T-cell (primary cell): ENCODE measurements at regions not wholly inside any gene's neighbourhood (a gene's known extent, or its start where the extent isn't known, plus 50 kb on each side); places are given as distances from the start of the nearest gene placed in this dataset.
"Not testable (repeated sequence)": the region's sequence is repeated elsewhere in the genome, so short reads cannot be mapped to it uniquely, and the experiment has no call there.

Experiments used
- ATAC-seq, 4 experiments: fragments of 200-7000 bp in 3 of 4; fragments of 150-1000 bp in 1 of 4; cut with Tn5 transposase; replicated peaks in 1 of 4; 1 replicate in 3 of 4; 2 replicates in 1 of 4; pipeline ENCODE4 v1.10.0; 2021; ENCODE audit warnings: moderate library complexity in 3 of 4, mild to moderate bottlenecking in 2 of 4, moderate number of reproducible peaks in 1 of 4
- CTCF ChIA-PET, 2 donors: fragments of 300-600 bp; sonication (Branson Sonifier 250); formaldehyde crosslinking; loops; one replicate each; lab custom pipeline; 2022; ENCODE audit warnings: antibody characterized with exemption in 2 of 2; lab: Charles Lee
- POLR2A ChIA-PET, 2 donors: fragments of 300-600 bp; sonication (Branson Sonifier 250); formaldehyde crosslinking; loops; one replicate each; lab custom pipeline; 2022; ENCODE audit warnings: antibody characterized with exemption in 2 of 2; lab: Charles Lee
- DNase-seq, 35 experiments: peaks; one replicate each; pipeline versions ENCODE4 v3.0.0 to v3.0.0-alpha.2; 2013 to 2023
- H3K27ac ChIP-seq: one replicate; pipeline ENCODE4 v1.5.1; 2013; ENCODE audit warnings: low read length
- H3K27me3 ChIP-seq, 2 experiments: replicated peaks in 1 of 2; 1 replicate in 1 of 2; 2 replicates in 1 of 2; pipeline versions ENCODE4 v1.6.1 to v1.7.0; 2013; ENCODE audit warnings: low read length in 1 of 2, mixed read lengths in 1 of 2; ENCODE audit not compliant: control insufficient read depth in 2 of 2, insufficient read depth in 2 of 2; ENCODE audit errors: extremely low read depth in 1 of 2
- H3K36me3 ChIP-seq, 2 donors: 1 replicate in 1 of 2; 2 replicates in 1 of 2; pipeline versions ENCODE4 v1.6.1 to v1.7.0; 2013; ENCODE audit warnings: low read length in 1 of 2; ENCODE audit not compliant: control insufficient read depth in 2 of 2, insufficient read depth in 1 of 2; ENCODE audit errors: extremely low read depth in 1 of 2
- H3K4me1 ChIP-seq, 2 experiments: 1 replicate in 1 of 2; 2 replicates in 1 of 2; pipeline versions ENCODE4 v1.6.1 to v1.7.0; 2013; ENCODE audit warnings: low read length in 2 of 2, mixed read lengths in 1 of 2; ENCODE audit not compliant: insufficient read depth in 2 of 2, control insufficient read depth in 1 of 2; ENCODE audit errors: extremely low read depth in 1 of 2
- H3K4me3 ChIP-seq, 2 donors: 1 replicate in 1 of 2; 2 replicates in 1 of 2; pipeline versions ENCODE4 v1.5.1 to v1.7.0; 2013; ENCODE audit warnings: mild to moderate bottlenecking in 2 of 2, low read length in 1 of 2, moderate library complexity in 1 of 2; ENCODE audit not compliant: control insufficient read depth in 1 of 2; ENCODE audit errors: extremely low read depth in 1 of 2
- H3K9me3 ChIP-seq: 2 replicates; pipeline ENCODE4 v1.7.0; 2013
- H3K27ac Mint-ChIP-seq, 2 donors: one replicate each; pipeline ENCODE4 v1.8.0; 2020 to 2021; ENCODE audit warnings: mild to moderate bottlenecking in 2 of 2, mixed read lengths in 2 of 2
- H3K27me3 Mint-ChIP-seq, 2 donors: one replicate each; pipeline ENCODE4 v1.8.0; 2021 to 2022; ENCODE audit warnings: mixed read lengths in 2 of 2
- H3K36me3 Mint-ChIP-seq: one replicate; pipeline ENCODE4 v1.8.0; 2021; ENCODE audit warnings: mixed read lengths
- H3K4me1 Mint-ChIP-seq, 3 donors: one replicate each; pipeline ENCODE4 v1.8.0; 2020 to 2022; ENCODE audit warnings: mixed read lengths in 3 of 3, mild to moderate bottlenecking in 1 of 3
- H3K4me3 Mint-ChIP-seq, 3 donors: one replicate each; pipeline ENCODE4 v1.8.0; 2020 to 2022; ENCODE audit warnings: mild to moderate bottlenecking in 3 of 3, mixed read lengths in 3 of 3, moderate library complexity in 3 of 3
- H3K9me3 Mint-ChIP-seq, 3 donors: one replicate each; pipeline ENCODE4 v1.8.0; 2020 to 2022; ENCODE audit warnings: mixed read lengths in 3 of 3
- WGBS: methylation state at CpG from one replicate; pipeline ENCODE4 v1.1.5; 2013; ENCODE audit warnings: missing lambda C conversion rate; ENCODE audit not compliant: insufficient coverage; 5-methylcytosine and 5-hydroxymethylcytosine counted together

DNA sequence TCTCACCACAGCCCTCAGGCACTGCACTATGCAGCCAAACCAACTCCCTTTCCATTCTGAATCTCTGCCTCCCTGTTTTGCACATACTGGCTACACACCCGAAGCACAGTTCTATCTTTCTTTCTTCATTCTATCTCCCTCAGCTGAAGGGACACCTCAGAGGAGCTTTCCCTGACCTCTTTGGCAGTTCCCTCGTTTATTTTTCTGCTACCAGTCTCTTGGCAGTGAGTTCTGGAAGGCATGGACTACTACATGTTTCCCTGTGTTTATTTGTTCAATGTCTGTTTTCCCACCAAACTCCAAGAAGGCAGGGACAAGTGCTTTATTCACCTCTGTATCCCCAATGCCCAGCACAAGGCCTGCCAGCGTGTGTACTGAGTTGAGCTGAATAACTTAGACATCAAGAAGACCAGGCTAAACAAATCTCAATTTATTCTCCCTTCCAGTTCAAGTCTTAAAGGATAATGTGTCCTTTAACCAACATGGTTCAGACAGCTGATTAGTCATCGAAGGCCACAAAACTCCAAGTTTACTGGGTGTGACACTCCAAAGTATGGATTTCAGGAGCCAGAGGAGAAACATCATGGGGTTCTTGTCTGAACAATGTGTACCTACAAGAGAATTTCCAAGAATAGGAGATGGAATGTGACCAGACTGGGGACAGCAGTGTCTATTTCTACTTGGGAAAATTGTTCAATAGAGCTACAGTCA, 260.1 kb upstream of the CTNNB1 start:
- Mint-ChIP-seq H3K4me3 (no peak overlapping the region), H3K27me3 (peaks cover 0 to 3% of the 10 kb centered on the region in 2 donors), H3K36me3 (no peaks in the 10 kb centered on the region), H3K4me1 (no peaks in the 10 kb centered on the region), H3K27ac (no peak overlapping the region), H3K9me3 (no peaks in the 10 kb centered on the region)
- no peak overlapping the region for H3K27ac ChIP-seq
- DNase-seq (no peak), ATAC-seq (no peak)
- H3K36me3 ChIP-seq = no peaks in the 10 kb centered on the region
- no peak overlapping the region for H3K4me3 ChIP-seq
- H3K27me3 ChIP-seq = no peaks in the 10 kb centered on the region
- ChIA-PET CTCF (no interaction called here), POLR2A (no interaction called here)
- H3K9me3 ChIP-seq = no peaks in the 10 kb centered on the region
- 75% methylated on average over 2 of the region's 4 CpGs for WGBS
- no peaks in the 10 kb centered on the region for H3K4me1 ChIP-seq

- ATAC-seq (no peak), DNase-seq (no peak)
- Mint-ChIP-seq H3K4me1 (no peaks in the 10 kb centered on the region), H3K27ac (no peak overlapping the region), H3K27me3 (peaks cover 0 to 3% of the 10 kb centered on the region in 2 donors), H3K36me3 (no peaks in the 10 kb centered on the region), H3K4me3 (no peak overlapping the region), H3K9me3 (no peaks in the 10 kb centered on the region)
- Histone ChIP-seq H3K9me3 (no peaks in the 10 kb centered on the region), H3K4me1 (no peaks in the 10 kb centered on the region), H3K36me3 (no peaks in the 10 kb centered on the region), H3K27ac (no peak overlapping the region), H3K4me3 (no peak overlapping the region), H3K27me3 (no peaks in the 10 kb centered on the region)
- 60% methylated on average over 1 of the region's 4 CpGs for WGBS
- POLR2A ChIA-PET = no interaction called here
- CTCF ChIA-PET = no interaction called here
Measured at GRCh38 chr3:40939741-40940130, 259.6 kb upstream of the CTNNB1 start.

GRCh38 chr3:40940651-40941050, 258.7 kb upstream of the CTNNB1 start:
- Histone ChIP-seq H3K27me3 (no peaks in the 10 kb centered on the region), H3K36me3 (no peaks in the 10 kb centered on the region), H3K4me1 (no peaks in the 10 kb centered on the region), H3K27ac (no peak overlapping the region), H3K4me3 (no peak overlapping the region), H3K9me3 (no peaks in the 10 kb centered on the region)
- H3K9me3 Mint-ChIP-seq = no peaks in the 10 kb centered on the region
- peaks cover 0 to 3% of the 10 kb centered on the region in 2 donors for H3K27me3 Mint-ChIP-seq
- ChIA-PET CTCF (no interaction called here), POLR2A (no interaction called here)
- H3K4me1 Mint-ChIP-seq = no peaks in the 10 kb centered on the region
- no peak overlapping the region for H3K27ac Mint-ChIP-seq
- H3K36me3 Mint-ChIP-seq = no peaks in the 10 kb centered on the region
- ATAC-seq (no peak), DNase-seq (no peak)
- H3K4me3 Mint-ChIP-seq = no peak overlapping the region
- no CpG with 5 or more reads among the region's 2 CpGs for WGBS

DNA sequence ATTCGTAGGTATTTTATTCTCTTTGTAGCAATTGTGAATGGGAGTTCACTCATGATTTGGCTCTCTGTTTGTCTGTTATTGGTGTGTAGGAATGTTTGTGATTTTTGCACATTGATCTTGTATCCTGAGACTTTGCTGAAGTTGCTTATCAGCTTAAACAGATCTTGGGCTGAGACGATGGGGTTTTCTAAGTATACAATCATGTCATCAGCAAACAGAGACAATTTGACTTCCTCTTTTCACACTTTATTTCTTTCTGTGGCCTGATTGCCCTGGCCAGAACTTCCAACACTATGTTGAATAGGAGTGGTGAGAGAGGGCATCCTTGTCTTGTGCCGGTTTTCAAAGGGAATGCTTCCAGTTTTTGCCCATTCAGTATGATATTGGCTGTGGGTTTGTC, 252.3 kb upstream of the CTNNB1 start:
- H3K27me3 Mint-ChIP-seq = peaks cover 5 to 19% of the 10 kb centered on the region in 2 donors
- H3K27ac Mint-ChIP-seq, H3K36me3 Mint-ChIP-seq, H3K9me3 Mint-ChIP-seq, H3K27ac ChIP-seq, H3K4me1 Mint-ChIP-seq, CTCF ChIA-PET, DNase-seq, H3K4me3 ChIP-seq, H3K4me1 ChIP-seq, H3K36me3 ChIP-seq, ATAC-seq, H3K9me3 ChIP-seq, H3K27me3 ChIP-seq, H3K4me3 Mint-ChIP-seq: not testable (repeated sequence)
- POLR2A ChIA-PET = interaction anchor here in 1 of 2 donors (0.6 kb wide), 1 partner anchor 1214 kb away, joined by 3 read pairs; no protein-coding TSS in a partner anchor
- WGBS = no CpG with 5 or more reads among the region's 3 CpGs

DNA sequence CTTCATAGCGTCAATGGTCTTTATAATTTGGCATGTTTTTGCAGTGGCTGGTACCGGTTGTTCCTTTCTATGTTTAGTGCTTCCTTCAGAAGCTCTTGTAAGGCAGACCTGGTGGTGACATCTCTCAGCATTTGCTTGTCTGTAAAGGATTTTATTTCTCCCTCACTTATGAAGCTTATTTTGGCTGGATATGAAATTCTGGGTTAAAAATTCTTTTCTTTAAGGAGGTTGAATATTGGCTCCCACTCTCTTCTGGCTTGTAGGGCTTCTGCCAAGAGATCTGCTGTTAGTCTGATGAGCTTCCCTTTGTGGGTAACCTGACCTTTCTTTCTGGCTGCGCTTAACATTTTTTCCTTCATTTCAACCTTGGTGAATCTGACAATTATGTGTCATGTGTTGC, 250.0 kb upstream of the CTNNB1 start:
- no CpG with 5 or more reads among the region's 3 CpGs for WGBS
- CTCF ChIA-PET, H3K36me3 ChIP-seq, POLR2A ChIA-PET, H3K36me3 Mint-ChIP-seq, H3K27ac Mint-ChIP-seq, ATAC-seq, H3K27me3 ChIP-seq, H3K9me3 ChIP-seq, DNase-seq, H3K27ac ChIP-seq, H3K4me1 Mint-ChIP-seq, H3K4me3 ChIP-seq, H3K4me1 ChIP-seq, H3K4me3 Mint-ChIP-seq: not testable (repeated sequence)
- Mint-ChIP-seq H3K27me3 (peaks cover 12 to 27% of the 10 kb centered on the region in 2 donors), H3K9me3 (peaks cover 6 to 17% (median 13%) of the 10 kb centered on the region in 3 donors)

GRCh38 chr3:40951636-40952035, 247.7 kb upstream of the CTNNB1 start:
- ChIA-PET CTCF (no interaction called here), POLR2A (no interaction called here)
- H3K27me3 ChIP-seq = peaks cover 0 to 4% of the 10 kb centered on the region in 2 experiments
- no peaks in the 10 kb centered on the region for H3K4me1 ChIP-seq
- H3K9me3 ChIP-seq = no peaks in the 10 kb centered on the region
- DNase-seq = no peak
- Mint-ChIP-seq H3K36me3 (no peaks in the 10 kb centered on the region), H3K27ac (no peak overlapping the region), H3K9me3 (peaks cover 6 to 13% (median 11%) of the 10 kb centered on the region in 3 donors), H3K4me1 (no peaks in the 10 kb centered on the region), H3K27me3 (peaks cover 12 to 27% of the 10 kb centered on the region in 2 donors), H3K4me3 (no peak overlapping the region)
- H3K36me3 ChIP-seq = no peaks in the 10 kb centered on the region
- H3K27ac ChIP-seq = no peak overlapping the region
- H3K4me3 ChIP-seq = no peak overlapping the region
- ATAC-seq = no peak
